GM23338 (cell line): ENCODE measurements at regions not wholly inside any gene's neighbourhood (a gene's known extent, or its start where the extent isn't known, plus 50 kb on each side); places are given as distances from the start of the nearest gene placed in this dataset.

Experiments
- ATAC-seq: fragments of 200-7000 bp; cut with Tn5 transposase; 3 replicates; pipeline ENCODE4 v1.9.1; 2020
- DNase-seq: peaks from one replicate; pipeline ENCODE4 v3.0.0-alpha.2; 2015; ENCODE audit warnings: low spot score
- H2AFZ ChIP-seq: fragments of 200-600 bp; sonication (generic); 2 replicates; pipeline ENCODE4 v1.8.0; 2016; ENCODE audit warnings: antibody characterized with exemption, mild to moderate bottlenecking, moderate library complexity
- H3F3A ChIP-seq: fragments of 200-600 bp; sonication (generic); replicated peaks from 2 replicates; pipeline ENCODE4 v1.8.0; 2017; ENCODE audit warnings: antibody characterized with exemption, mixed run types, low read depth
- H3K27ac ChIP-seq: fragments of 200-600 bp; sonication (generic); 2 replicates; pipeline ENCODE4 v1.6.1; 2016; ENCODE audit warnings: low read depth
- H3K27me3 ChIP-seq: fragments of 200-600 bp; sonication (generic); 2 replicates; pipeline ENCODE4 v1.8.0; 2016; ENCODE audit warnings: mild to moderate bottlenecking, mixed run types, moderate library complexity; ENCODE audit not compliant: insufficient read depth
- H3K36me3 ChIP-seq: fragments of 200-600 bp; sonication (generic); 2 replicates; pipeline ENCODE4 v1.8.0; 2016; ENCODE audit warnings: mild to moderate bottlenecking; ENCODE audit not compliant: insufficient read depth
- H3K4me1 ChIP-seq: fragments of 200-600 bp; sonication (generic); 2 replicates; pipeline ENCODE4 v1.8.0; 2016; ENCODE audit warnings: mild to moderate bottlenecking, moderate library complexity; ENCODE audit not compliant: insufficient read depth
- H3K4me2 ChIP-seq: fragments of 200-600 bp; sonication (generic); 2 replicates; pipeline ENCODE4 v1.7.1; 2017; ENCODE audit warnings: mixed run types
- H3K4me3 ChIP-seq: fragments of 200-600 bp; sonication (generic); 2 replicates; pipeline ENCODE4 v1.6.1; 2016; ENCODE audit warnings: mixed run types
- H3K79me2 ChIP-seq: fragments of 200-600 bp; sonication (generic); replicated peaks from 2 replicates; pipeline ENCODE4 v1.8.0; 2017; ENCODE audit warnings: mild to moderate bottlenecking; ENCODE audit not compliant: insufficient read depth
- H3K9me2 ChIP-seq: fragments of 200-600 bp; sonication (generic); 2 replicates; pipeline ENCODE4 v1.8.0; 2017; ENCODE audit not compliant: insufficient read depth
- H4K20me1 ChIP-seq: fragments of 200-600 bp; sonication (generic); replicated peaks from 2 replicates; pipeline ENCODE4 v1.8.0; 2017; ENCODE audit warnings: mild to moderate bottlenecking; ENCODE audit not compliant: insufficient read depth
- H3K27ac Mint-ChIP-seq: 2 replicates; pipeline ENCODE4 v1.8.0; 2020; ENCODE audit warnings: inconsistent platforms, mild to moderate bottlenecking, moderate library complexity, mixed read lengths
- H3K27me3 Mint-ChIP-seq: 3 replicates; pipeline ENCODE4 v1.8.0; 2022; ENCODE audit warnings: low read depth, mild to moderate bottlenecking, moderate library complexity, mixed read lengths, inconsistent platforms; ENCODE audit not compliant: insufficient read depth, poor library complexity
- H3K36me3 Mint-ChIP-seq: 3 replicates; pipeline ENCODE4 v1.8.0; 2021; ENCODE audit warnings: low read depth, mild to moderate bottlenecking, inconsistent platforms, moderate library complexity, mixed read lengths
- H3K4me1 Mint-ChIP-seq: 3 replicates; pipeline ENCODE4 v1.8.0; 2020; ENCODE audit warnings: mild to moderate bottlenecking, inconsistent platforms, mixed read lengths
- H3K4me3 Mint-ChIP-seq: 3 replicates; pipeline ENCODE4 v1.8.0; 2021; ENCODE audit warnings: moderate library complexity, mild to moderate bottlenecking, inconsistent platforms, mixed read lengths
- H3K9me3 Mint-ChIP-seq: 3 replicates; pipeline ENCODE4 v1.8.0; 2020; ENCODE audit warnings: moderate library complexity, mild to moderate bottlenecking, inconsistent platforms, mixed read lengths
- CREB1 ChIP-seq: fragments of 250-450 bp; sonication (Bioruptor Pico); IDR thresholded peaks from 2 replicates; pipeline ENCODE4 v1.5.0; 2020; ENCODE audit warnings: low read depth, mild to moderate bottlenecking, moderate library complexity
- JUNB ChIP-seq: IDR thresholded peaks from one replicate; pipeline ENCODE4 v1.6.1; 2016; ENCODE audit warnings: antibody characterized with exemption; ENCODE audit not compliant: unreplicated experiment
- POLR2AphosphoS5 ChIP-seq: IDR thresholded peaks from 2 replicates; pipeline ENCODE4 v1.6.1; 2016; ENCODE audit warnings: antibody characterized with exemption, low read depth
- ZNF114 ChIP-seq: fragments of 250-450 bp; sonication (Bioruptor Pico); IDR thresholded peaks from 2 replicates; pipeline ENCODE4 v1.5.0; 2020; ENCODE audit warnings: mild to moderate bottlenecking, moderate library complexity
- ZNF331 ChIP-seq: fragments of 250-450 bp; sonication (Bioruptor Pico); IDR thresholded peaks from 2 replicates; pipeline ENCODE4 v1.5.0; 2020; ENCODE audit warnings: low read depth, mild to moderate bottlenecking, moderate library complexity
- TF ChIP-seq, protein P1 (sequence below): IDR thresholded peaks from one replicate; pipeline ENCODE4 v1.6.1; 2018; ENCODE audit warnings: antibody characterized with exemption; ENCODE audit not compliant: unreplicated experiment
- TF ChIP-seq, protein P2 (sequence below), 2 experiments: fragments of 200-600 bp in 1 of 2; sonication (generic) in 1 of 2; conservative IDR thresholded peaks; 2 replicates each; pipeline versions ENCODE4 v1.5.1 to v1.6.1; 2016 to 2017; ENCODE audit warnings: antibody characterized with exemption in 2 of 2, low read depth in 2 of 2, mild to moderate bottlenecking in 2 of 2, moderate library complexity in 1 of 2

DNA sequence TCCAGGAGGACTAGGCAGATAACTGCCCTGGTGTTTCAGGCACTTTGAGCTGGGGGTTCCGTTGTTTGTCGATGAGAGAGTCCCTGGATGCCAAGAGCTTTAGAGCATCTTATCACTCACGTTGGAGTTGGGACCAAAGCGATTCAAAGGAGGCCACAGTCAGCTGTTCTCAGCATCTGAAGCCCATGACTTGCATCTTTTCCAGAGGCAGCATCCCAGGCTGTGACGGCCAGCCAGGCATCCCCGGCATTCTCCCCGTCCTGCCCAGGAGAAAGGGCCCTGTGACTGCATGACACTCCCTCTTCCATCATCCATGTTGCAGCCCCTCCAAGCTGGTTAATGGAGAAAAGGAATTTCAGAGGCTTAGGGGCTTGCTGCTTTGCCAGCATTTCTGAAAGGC is 520.3 kb downstream of the CDH26 start:
- H3K27me3 ChIP-seq, result no peaks in the 10 kb centered on the region
- no peaks in the 10 kb centered on the region for H4K20me1 ChIP-seq
- H3K4me1 ChIP-seq, result peaks cover 4% of the 10 kb centered on the region; the same call in 1 of the 2 replicates
- H3K27ac ChIP-seq, result no peak overlapping the region
- no peak for TF ChIP-seq CREB1 (CRISPR knock-in tag)
- TF ChIP-seq, protein P1, sequence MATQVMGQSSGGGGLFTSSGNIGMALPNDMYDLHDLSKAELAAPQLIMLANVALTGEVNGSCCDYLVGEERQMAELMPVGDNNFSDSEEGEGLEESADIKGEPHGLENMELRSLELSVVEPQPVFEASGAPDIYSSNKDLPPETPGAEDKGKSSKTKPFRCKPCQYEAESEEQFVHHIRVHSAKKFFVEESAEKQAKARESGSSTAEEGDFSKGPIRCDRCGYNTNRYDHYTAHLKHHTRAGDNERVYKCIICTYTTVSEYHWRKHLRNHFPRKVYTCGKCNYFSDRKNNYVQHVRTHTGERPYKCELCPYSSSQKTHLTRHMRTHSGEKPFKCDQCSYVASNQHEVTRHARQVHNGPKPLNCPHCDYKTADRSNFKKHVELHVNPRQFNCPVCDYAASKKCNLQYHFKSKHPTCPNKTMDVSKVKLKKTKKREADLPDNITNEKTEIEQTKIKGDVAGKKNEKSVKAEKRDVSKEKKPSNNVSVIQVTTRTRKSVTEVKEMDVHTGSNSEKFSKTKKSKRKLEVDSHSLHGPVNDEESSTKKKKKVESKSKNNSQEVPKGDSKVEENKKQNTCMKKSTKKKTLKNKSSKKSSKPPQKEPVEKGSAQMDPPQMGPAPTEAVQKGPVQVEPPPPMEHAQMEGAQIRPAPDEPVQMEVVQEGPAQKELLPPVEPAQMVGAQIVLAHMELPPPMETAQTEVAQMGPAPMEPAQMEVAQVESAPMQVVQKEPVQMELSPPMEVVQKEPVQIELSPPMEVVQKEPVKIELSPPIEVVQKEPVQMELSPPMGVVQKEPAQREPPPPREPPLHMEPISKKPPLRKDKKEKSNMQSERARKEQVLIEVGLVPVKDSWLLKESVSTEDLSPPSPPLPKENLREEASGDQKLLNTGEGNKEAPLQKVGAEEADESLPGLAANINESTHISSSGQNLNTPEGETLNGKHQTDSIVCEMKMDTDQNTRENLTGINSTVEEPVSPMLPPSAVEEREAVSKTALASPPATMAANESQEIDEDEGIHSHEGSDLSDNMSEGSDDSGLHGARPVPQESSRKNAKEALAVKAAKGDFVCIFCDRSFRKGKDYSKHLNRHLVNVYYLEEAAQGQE, result no peak
- Mint-ChIP-seq H3K9me3 (peaks cover 2% of the 10 kb centered on the region; the same call in 1 of the 3 replicates), H3K4me3 (no peak overlapping the region), H3K27me3 (peaks cover 21% of the 10 kb centered on the region), H3K27ac (no peak overlapping the region), H3K36me3 (no peaks in the 10 kb centered on the region), H3K4me1 (peaks cover 36% of the 10 kb centered on the region)
- H3K4me2 ChIP-seq, result no peak overlapping the region
- no peaks in the 10 kb centered on the region for H3K9me2 ChIP-seq
- DNase-seq (no peak), ATAC-seq (no peak)
- no peaks in the 10 kb centered on the region for H3F3A ChIP-seq
- H3K36me3 ChIP-seq, result no peaks in the 10 kb centered on the region; the same call in 1 of the 2 replicates
- H2AFZ ChIP-seq, result no peak overlapping the region
- no peaks in the 10 kb centered on the region for H3K79me2 ChIP-seq
- no peak overlapping the region for H3K4me3 ChIP-seq

DNA sequence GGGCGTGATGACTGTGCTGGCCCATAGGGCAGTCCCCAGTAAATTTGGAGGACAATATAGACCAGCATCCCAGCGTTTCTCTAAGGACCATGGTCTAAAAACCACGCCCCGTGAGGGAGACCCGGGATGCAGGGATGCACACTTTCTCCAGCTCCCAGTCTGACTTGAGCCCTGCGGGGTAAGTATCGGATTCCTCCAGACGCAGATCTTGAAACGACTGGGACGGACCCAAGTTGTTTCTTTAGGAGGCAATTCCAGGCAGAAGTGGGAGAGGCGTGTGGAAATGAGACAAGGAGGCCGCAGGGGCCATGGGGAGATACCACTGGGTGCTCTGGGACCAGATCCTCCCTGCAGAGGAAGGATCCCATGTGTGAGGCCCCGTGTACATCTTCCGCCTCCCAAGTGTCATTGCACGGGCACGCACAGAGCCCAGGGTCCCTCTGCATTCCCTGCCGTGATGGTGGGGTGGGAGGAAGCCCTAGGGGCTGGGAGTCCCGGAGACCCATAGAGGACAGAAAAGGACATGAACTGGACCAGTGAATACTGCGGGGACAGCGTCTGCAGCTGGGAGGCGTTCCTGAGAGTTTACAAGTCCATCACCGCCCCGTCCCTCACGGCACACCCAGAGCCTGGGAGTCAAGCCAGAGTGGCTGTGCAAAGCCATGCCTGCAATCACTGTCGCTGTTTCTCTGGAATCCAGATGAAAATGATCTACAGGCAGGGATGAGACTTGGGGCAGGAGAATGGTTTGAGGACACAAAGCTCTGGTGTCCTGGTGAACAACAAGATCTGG is 522.9 kb downstream of the CDH26 start:
- Mint-ChIP-seq H3K36me3 (no peaks in the 10 kb centered on the region), H3K4me1 (peaks cover 24% of the 10 kb centered on the region), H3K4me3 (no peak overlapping the region), H3K27ac (no peak overlapping the region), H3K9me3 (peaks cover 2% of the 10 kb centered on the region; the same call in 1 of the 3 replicates), H3K27me3 (peaks cover 24% of the 10 kb centered on the region)
- no peaks in the 10 kb centered on the region for H3F3A ChIP-seq
- no peaks in the 10 kb centered on the region for H3K4me1 ChIP-seq
- no peak overlapping the region for H2AFZ ChIP-seq
- H3K4me2 ChIP-seq, result no peak overlapping the region
- TF ChIP-seq POLR2AphosphoS5, result no peak
- TF ChIP-seq JUNB, result no peak
- TF ChIP-seq ZNF114 (CRISPR knock-in tag), result no peak
- TF ChIP-seq, protein P1, result no peak
- no peak for TF ChIP-seq ZNF331
- TF ChIP-seq, protein P2, sequence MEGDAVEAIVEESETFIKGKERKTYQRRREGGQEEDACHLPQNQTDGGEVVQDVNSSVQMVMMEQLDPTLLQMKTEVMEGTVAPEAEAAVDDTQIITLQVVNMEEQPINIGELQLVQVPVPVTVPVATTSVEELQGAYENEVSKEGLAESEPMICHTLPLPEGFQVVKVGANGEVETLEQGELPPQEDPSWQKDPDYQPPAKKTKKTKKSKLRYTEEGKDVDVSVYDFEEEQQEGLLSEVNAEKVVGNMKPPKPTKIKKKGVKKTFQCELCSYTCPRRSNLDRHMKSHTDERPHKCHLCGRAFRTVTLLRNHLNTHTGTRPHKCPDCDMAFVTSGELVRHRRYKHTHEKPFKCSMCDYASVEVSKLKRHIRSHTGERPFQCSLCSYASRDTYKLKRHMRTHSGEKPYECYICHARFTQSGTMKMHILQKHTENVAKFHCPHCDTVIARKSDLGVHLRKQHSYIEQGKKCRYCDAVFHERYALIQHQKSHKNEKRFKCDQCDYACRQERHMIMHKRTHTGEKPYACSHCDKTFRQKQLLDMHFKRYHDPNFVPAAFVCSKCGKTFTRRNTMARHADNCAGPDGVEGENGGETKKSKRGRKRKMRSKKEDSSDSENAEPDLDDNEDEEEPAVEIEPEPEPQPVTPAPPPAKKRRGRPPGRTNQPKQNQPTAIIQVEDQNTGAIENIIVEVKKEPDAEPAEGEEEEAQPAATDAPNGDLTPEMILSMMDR (conservative IDR thresholded peaks at IDR 0.05; ENCODE audit: low read depth in 2 of 2), result no peak
- H3K9me2 ChIP-seq, result no peaks in the 10 kb centered on the region
- no peak overlapping the region for H3K4me3 ChIP-seq
- H3K36me3 ChIP-seq, result no peaks in the 10 kb centered on the region; the same call in 1 of the 2 replicates
- DNase-seq, result no peak
- H3K79me2 ChIP-seq, result no peaks in the 10 kb centered on the region
- no peak overlapping the region for H3K27ac ChIP-seq
- no peaks in the 10 kb centered on the region for H4K20me1 ChIP-seq
- H3K27me3 ChIP-seq, result no peaks in the 10 kb centered on the region
- ATAC-seq, result no peak
